Naive thymus-derived CD4-positive, alpha-beta T cell (primary cell): ENCODE measurements at regions not wholly inside any gene's neighbourhood (a gene's known extent, or its start where the extent isn't known, plus 50 kb on each side); places are given as distances from the start of the nearest gene placed in this dataset.

Experiments
- ATAC-seq: fragments of 150-1000 bp; cut with Tn5 transposase; 2 replicates; pipeline ENCODE4 v1.10.0; 2021; ENCODE audit warnings: mild to moderate bottlenecking, moderate library complexity
- CTCF ChIA-PET: fragments of 350-600 bp; sonication (Branson Sonifier 250); formaldehyde crosslinking; loops from one replicate; lab custom pipeline; 2021; ENCODE audit warnings: antibody characterized with exemption; lab: Charles Lee
- POLR2A ChIA-PET: fragments of 350-600 bp; sonication (Branson Sonifier 250); formaldehyde crosslinking; loops from one replicate; lab custom pipeline; 2021; ENCODE audit warnings: antibody characterized with exemption, inconsistent platforms; lab: Charles Lee
- DNase-seq, 9 donors: peaks; one replicate each; pipeline versions ENCODE4 v3.0.0 to v3.0.0-alpha.2; 2020 to 2022; ENCODE audit warnings: mixed read lengths in 1 of 9
- H3K27ac ChIP-seq: one replicate; pipeline ENCODE4 v1.7.0; 2013; ENCODE audit warnings: mild to moderate bottlenecking, low read depth, low read length, moderate library complexity
- H3K27me3 ChIP-seq, 2 donors: one replicate each; pipeline ENCODE4 v1.7.0; 2013; ENCODE audit warnings: low read length in 2 of 2, mild to moderate bottlenecking in 2 of 2, moderate library complexity in 2 of 2; ENCODE audit not compliant: control insufficient read depth in 2 of 2, insufficient read depth in 2 of 2
- H3K36me3 ChIP-seq, 3 experiments: 1 replicate in 2 of 3; 2 replicates in 1 of 3; pipeline ENCODE4 v1.7.0; 2013; ENCODE audit warnings: low read length in 3 of 3, mild to moderate bottlenecking in 3 of 3, moderate library complexity in 1 of 3; ENCODE audit not compliant: insufficient read depth in 3 of 3, control insufficient read depth in 2 of 3
- H3K4me1 ChIP-seq, 2 donors: one replicate each; pipeline ENCODE4 v1.7.0; 2013; ENCODE audit warnings: low read length in 2 of 2, mild to moderate bottlenecking in 2 of 2, moderate library complexity in 1 of 2; ENCODE audit not compliant: control insufficient read depth in 2 of 2, insufficient read depth in 2 of 2
- H3K4me3 ChIP-seq: 2 replicates; pipeline ENCODE4 v1.7.0; 2013; ENCODE audit warnings: mild to moderate bottlenecking, low read length
- H3K9me3 ChIP-seq, 3 experiments: 1 replicate in 2 of 3; 2 replicates in 1 of 3; pipeline ENCODE4 v1.7.0; 2013; ENCODE audit warnings: low read length in 3 of 3; ENCODE audit not compliant: control insufficient read depth in 2 of 3
- H3K27ac Mint-ChIP-seq, 9 donors: one replicate each; pipeline ENCODE4 v1.8.0; 2020 to 2022; ENCODE audit warnings: mixed read lengths in 9 of 9, mild to moderate bottlenecking in 8 of 9, moderate library complexity in 5 of 9, inconsistent platforms in 2 of 9
- H3K27me3 Mint-ChIP-seq, 5 donors: one replicate each; pipeline ENCODE4 v1.8.0; 2021 to 2022; ENCODE audit warnings: mixed read lengths in 5 of 5, mild to moderate bottlenecking in 1 of 5
- H3K36me3 Mint-ChIP-seq, 5 donors: one replicate each; pipeline ENCODE4 v1.8.0; 2020 to 2022; ENCODE audit warnings: mixed read lengths in 5 of 5, mild to moderate bottlenecking in 3 of 5, inconsistent platforms in 1 of 5
- H3K4me1 Mint-ChIP-seq, 7 donors: one replicate each; pipeline ENCODE4 v1.8.0; 2020 to 2022; ENCODE audit warnings: mixed read lengths in 7 of 7, mild to moderate bottlenecking in 3 of 7, inconsistent platforms in 1 of 7
- H3K4me3 Mint-ChIP-seq, 10 donors: one replicate each; pipeline ENCODE4 v1.8.0; 2020 to 2022; ENCODE audit warnings: mild to moderate bottlenecking in 10 of 10, mixed read lengths in 10 of 10, moderate library complexity in 6 of 10, inconsistent platforms in 2 of 10
- H3K9me3 Mint-ChIP-seq, 11 donors: one replicate each; pipeline ENCODE4 v1.8.0; 2020 to 2022; ENCODE audit warnings: mixed read lengths in 11 of 11, mild to moderate bottlenecking in 4 of 11, inconsistent platforms in 1 of 11, moderate library complexity in 1 of 11
- intact Hi-C, 2 donors: fragments of 100-400 bp; cut with micrococcal nuclease; formaldehyde crosslinking; loops; one replicate each; pipeline ENCODE4 v1.15.1; 2023

DNA sequence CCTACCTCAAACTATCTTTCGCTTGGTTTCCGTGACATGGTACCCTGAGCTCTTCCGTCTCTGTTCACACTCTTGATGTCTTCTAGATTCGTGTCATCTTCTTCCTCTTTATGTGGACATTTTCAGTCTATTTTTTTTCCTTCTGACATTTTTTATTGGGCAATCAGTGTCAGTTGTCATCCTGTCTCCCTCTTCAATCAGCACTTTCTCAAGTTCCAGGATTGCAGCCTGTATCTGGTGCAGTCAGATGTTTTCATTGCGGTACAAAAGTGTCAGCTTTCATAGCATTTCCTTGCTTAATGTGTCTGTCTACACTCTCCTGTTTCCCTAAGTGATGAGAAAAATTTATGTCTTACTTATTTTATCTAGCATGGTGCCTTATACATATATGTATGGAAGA lies 51.1 kb upstream of the ETV1 start:
- DNase-seq (no peak), ATAC-seq (no peak)
- Histone ChIP-seq H3K4me3 (no peak overlapping the region), H3K27me3 (no peaks in the 10 kb centered on the region), H3K36me3 (no peaks in the 10 kb centered on the region), H3K27ac (no peak overlapping the region), H3K9me3 (no peaks in the 10 kb centered on the region), H3K4me1 (no peaks in the 10 kb centered on the region)
- intact Hi-C loops: no loop called here
- Mint-ChIP-seq H3K4me3 (no peak overlapping the region), H3K4me1 (no peaks in the 10 kb centered on the region), H3K36me3 (peaks cover 0 to 4% (median 0%) of the 10 kb centered on the region in 5 donors), H3K27me3 (no peaks in the 10 kb centered on the region), H3K27ac (no peak overlapping the region), H3K9me3 (peaks cover 0 to 16% (median 2%) of the 10 kb centered on the region in 11 donors)
- ChIA-PET CTCF (no interaction called here), POLR2A (no interaction called here)
